T-cell (primary cell): ENCODE measurements at regions not wholly inside any gene's neighbourhood (a gene's known extent, or its start where the extent isn't known, plus 50 kb on each side); places are given as distances from the start of the nearest gene placed in this dataset.
"Not testable (repeated sequence)": the region's sequence is repeated elsewhere in the genome, so short reads cannot be mapped to it uniquely, and the experiment has no call there.

Experiments used
- ATAC-seq, 4 experiments: fragments of 200-7000 bp in 3 of 4; fragments of 150-1000 bp in 1 of 4; cut with Tn5 transposase; replicated peaks in 1 of 4; 1 replicate in 3 of 4; 2 replicates in 1 of 4; pipeline ENCODE4 v1.10.0; 2021; ENCODE audit warnings: moderate library complexity in 3 of 4, mild to moderate bottlenecking in 2 of 4, moderate number of reproducible peaks in 1 of 4
- CTCF ChIA-PET, 2 donors: fragments of 300-600 bp; sonication (Branson Sonifier 250); formaldehyde crosslinking; loops; one replicate each; lab custom pipeline; 2022; ENCODE audit warnings: antibody characterized with exemption in 2 of 2; lab: Charles Lee
- POLR2A ChIA-PET, 2 donors: fragments of 300-600 bp; sonication (Branson Sonifier 250); formaldehyde crosslinking; loops; one replicate each; lab custom pipeline; 2022; ENCODE audit warnings: antibody characterized with exemption in 2 of 2; lab: Charles Lee
- DNase-seq, 35 experiments: peaks; one replicate each; pipeline versions ENCODE4 v3.0.0 to v3.0.0-alpha.2; 2013 to 2023
- H3K27ac ChIP-seq: one replicate; pipeline ENCODE4 v1.5.1; 2013; ENCODE audit warnings: low read length
- H3K27me3 ChIP-seq, 2 experiments: replicated peaks in 1 of 2; 1 replicate in 1 of 2; 2 replicates in 1 of 2; pipeline versions ENCODE4 v1.6.1 to v1.7.0; 2013; ENCODE audit warnings: low read length in 1 of 2, mixed read lengths in 1 of 2; ENCODE audit not compliant: control insufficient read depth in 2 of 2, insufficient read depth in 2 of 2; ENCODE audit errors: extremely low read depth in 1 of 2
- H3K36me3 ChIP-seq, 2 donors: 1 replicate in 1 of 2; 2 replicates in 1 of 2; pipeline versions ENCODE4 v1.6.1 to v1.7.0; 2013; ENCODE audit warnings: low read length in 1 of 2; ENCODE audit not compliant: control insufficient read depth in 2 of 2, insufficient read depth in 1 of 2; ENCODE audit errors: extremely low read depth in 1 of 2
- H3K4me1 ChIP-seq, 2 experiments: 1 replicate in 1 of 2; 2 replicates in 1 of 2; pipeline versions ENCODE4 v1.6.1 to v1.7.0; 2013; ENCODE audit warnings: low read length in 2 of 2, mixed read lengths in 1 of 2; ENCODE audit not compliant: insufficient read depth in 2 of 2, control insufficient read depth in 1 of 2; ENCODE audit errors: extremely low read depth in 1 of 2
- H3K4me3 ChIP-seq, 2 donors: 1 replicate in 1 of 2; 2 replicates in 1 of 2; pipeline versions ENCODE4 v1.5.1 to v1.7.0; 2013; ENCODE audit warnings: mild to moderate bottlenecking in 2 of 2, low read length in 1 of 2, moderate library complexity in 1 of 2; ENCODE audit not compliant: control insufficient read depth in 1 of 2; ENCODE audit errors: extremely low read depth in 1 of 2
- H3K9me3 ChIP-seq: 2 replicates; pipeline ENCODE4 v1.7.0; 2013
- H3K27ac Mint-ChIP-seq, 2 donors: one replicate each; pipeline ENCODE4 v1.8.0; 2020 to 2021; ENCODE audit warnings: mild to moderate bottlenecking in 2 of 2, mixed read lengths in 2 of 2
- H3K27me3 Mint-ChIP-seq, 2 donors: one replicate each; pipeline ENCODE4 v1.8.0; 2021 to 2022; ENCODE audit warnings: mixed read lengths in 2 of 2
- H3K36me3 Mint-ChIP-seq: one replicate; pipeline ENCODE4 v1.8.0; 2021; ENCODE audit warnings: mixed read lengths
- H3K4me1 Mint-ChIP-seq, 3 donors: one replicate each; pipeline ENCODE4 v1.8.0; 2020 to 2022; ENCODE audit warnings: mixed read lengths in 3 of 3, mild to moderate bottlenecking in 1 of 3
- H3K4me3 Mint-ChIP-seq, 3 donors: one replicate each; pipeline ENCODE4 v1.8.0; 2020 to 2022; ENCODE audit warnings: mild to moderate bottlenecking in 3 of 3, mixed read lengths in 3 of 3, moderate library complexity in 3 of 3
- H3K9me3 Mint-ChIP-seq, 3 donors: one replicate each; pipeline ENCODE4 v1.8.0; 2020 to 2022; ENCODE audit warnings: mixed read lengths in 3 of 3
- WGBS: methylation state at CpG from one replicate; pipeline ENCODE4 v1.1.5; 2013; ENCODE audit warnings: missing lambda C conversion rate; ENCODE audit not compliant: insufficient coverage; 5-methylcytosine and 5-hydroxymethylcytosine counted together

DNA sequence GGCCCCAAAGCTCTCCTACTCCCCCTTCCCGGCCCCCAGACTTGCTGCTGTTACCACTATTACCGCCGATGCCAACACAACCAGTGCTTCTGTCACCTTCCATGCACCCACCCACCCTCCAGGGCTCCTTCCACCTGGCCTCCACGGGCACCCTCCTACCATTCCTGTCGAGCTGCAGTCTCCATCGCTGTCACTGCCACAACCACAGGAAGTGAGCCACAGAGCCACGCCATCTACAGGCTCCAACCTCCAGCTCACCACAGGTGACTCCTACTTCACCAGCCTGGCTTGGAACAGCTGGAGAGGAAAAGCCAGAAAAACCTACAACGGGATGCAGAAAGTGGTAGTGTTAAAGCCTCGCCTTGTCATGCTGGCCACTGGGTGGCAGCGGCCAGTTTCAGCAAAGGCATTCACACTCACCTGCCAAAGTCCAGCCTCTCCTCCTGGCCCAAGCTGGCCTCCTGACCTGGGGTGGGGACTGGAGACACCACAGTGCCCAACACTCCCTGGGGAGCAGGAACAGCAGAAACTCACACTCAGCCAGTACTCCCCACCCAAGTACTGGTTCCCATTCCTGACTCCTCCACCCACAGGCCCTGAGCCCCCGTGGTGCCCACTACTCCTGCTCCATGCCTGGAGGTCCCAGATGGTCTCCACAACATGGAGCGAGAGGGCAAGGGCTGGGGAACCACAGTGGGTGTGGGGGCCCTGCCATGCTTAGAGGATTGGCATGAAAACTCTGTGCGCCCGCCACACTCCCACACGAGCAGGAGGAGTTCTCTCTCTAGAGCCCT lies 66.5 kb upstream of the THOC3 start:
- H3K27me3 Mint-ChIP-seq, POLR2A ChIA-PET, CTCF ChIA-PET: not testable (repeated sequence)

GRCh38 chr5:176035201-176035530 lies 67.1 kb upstream of the THOC3 start:
- H3K9me3 ChIP-seq, H3K36me3 Mint-ChIP-seq, H3K27me3 ChIP-seq, H3K9me3 Mint-ChIP-seq, H3K36me3 ChIP-seq, POLR2A ChIA-PET, DNase-seq, ATAC-seq, CTCF ChIA-PET, H3K27me3 Mint-ChIP-seq: not testable (repeated sequence)
- WGBS: no CpG with 5 or more reads among the region's 12 CpGs
- peak overlapping the region; percentile 78 to 87 for H3K27ac Mint-ChIP-seq
- Histone ChIP-seq H3K4me1 (peaks cover 0 to 16% of the 10 kb centered on the region in 2 experiments), H3K4me3 (peak overlapping the region in 1 of 2 donors; percentile 12), H3K27ac (peak overlapping the region; percentile 61)
- peaks cover 32 to 44% (median 35%) of the 10 kb centered on the region in 3 donors for H3K4me1 Mint-ChIP-seq
- H3K4me3 Mint-ChIP-seq: peak overlapping the region; percentile 34 to 76 (median 34)

More for the DNA sequence above, 66.5 kb upstream of the THOC3 start:
- Mint-ChIP-seq H3K27ac (peak overlapping the region; percentile 78 to 87), H3K4me1 (peaks cover 27 to 39% (median 29%) of the 10 kb centered on the region in 3 donors), H3K4me3 (peak overlapping the region; percentile 34 to 76 (median 34))
- not testable (repeated sequence) for H3K9me3 Mint-ChIP-seq, H3K27me3 ChIP-seq, H3K36me3 Mint-ChIP-seq, H3K36me3 ChIP-seq, H3K9me3 ChIP-seq
- Histone ChIP-seq H3K4me1 (peaks cover 0 to 15% of the 10 kb centered on the region in 2 experiments), H3K4me3 (peak overlapping the region in 1 of 2 donors; percentile 12), H3K27ac (peak overlapping the region; percentile 61)
- peak in 3 of 35 experiments; percentile 18 to 34 (median 19) for DNase-seq
- ATAC-seq: peak; percentile 38 to 59 (median 55)
- no CpG with 5 or more reads among the region's 15 CpGs for WGBS

DNA sequence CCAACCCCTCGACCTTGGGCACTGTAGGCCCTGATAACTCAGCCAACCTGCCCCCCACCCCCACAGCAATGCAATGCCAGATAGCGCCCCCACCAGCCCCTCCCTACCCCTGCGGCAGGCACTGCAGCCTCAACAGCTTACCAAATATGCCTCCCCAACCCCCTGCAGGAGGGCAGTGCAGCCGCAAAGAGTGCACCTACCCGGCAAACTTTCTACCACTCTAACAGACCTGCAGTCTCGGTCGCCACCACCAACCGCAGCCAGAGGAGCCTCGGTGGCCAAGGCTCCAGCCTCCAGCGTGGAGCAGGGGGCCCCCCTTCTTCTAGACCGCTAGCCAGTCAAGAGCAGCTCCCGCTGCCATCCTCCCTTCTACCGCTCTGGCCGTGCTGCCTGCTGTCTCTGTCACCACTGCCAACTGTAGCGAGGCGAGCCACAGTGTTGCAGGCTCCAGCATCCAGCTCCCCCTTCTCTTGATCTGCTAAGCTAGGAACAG lies 67.7 kb upstream of the THOC3 start:
- no CpG with 5 or more reads among the region's 16 CpGs for WGBS
- H3K27me3 Mint-ChIP-seq, CTCF ChIA-PET, H3K9me3 Mint-ChIP-seq, H3K36me3 Mint-ChIP-seq, H3K4me3 ChIP-seq, POLR2A ChIA-PET, H3K9me3 ChIP-seq, H3K36me3 ChIP-seq, H3K27me3 ChIP-seq, H3K27ac ChIP-seq: not testable (repeated sequence)
- peaks cover 38 to 50% (median 41%) of the 10 kb centered on the region in 3 donors for H3K4me1 Mint-ChIP-seq
- H3K27ac Mint-ChIP-seq: peak overlapping the region; percentile 90 to 92
- H3K4me1 ChIP-seq: peaks cover 0 to 20% of the 10 kb centered on the region in 2 experiments
- peak overlapping the region; percentile 42 to 76 (median 42) for H3K4me3 Mint-ChIP-seq
- ATAC-seq (peak in 1 of 4 experiments; percentile 21), DNase-seq (peak in 2 of 35 experiments; percentile 14 to 18)

DNA sequence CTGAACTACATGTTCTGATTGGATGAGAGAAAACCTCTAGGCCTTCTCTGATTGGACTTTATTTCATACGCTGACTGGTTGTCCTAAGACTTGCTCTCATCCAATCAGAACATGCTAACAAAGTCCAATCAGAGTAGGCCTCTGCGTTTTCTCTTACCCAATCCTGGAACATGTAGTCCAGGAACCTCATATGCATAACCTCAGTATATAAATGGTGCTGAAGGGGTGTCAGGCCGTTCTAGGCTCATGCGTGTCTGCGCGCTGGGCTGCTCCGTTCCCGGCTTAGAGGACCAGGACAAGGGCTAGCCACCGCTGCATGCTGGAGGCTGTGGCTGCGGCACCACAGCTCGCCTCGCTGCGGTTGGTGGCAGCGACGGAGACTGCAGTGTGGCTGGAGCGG lies 68.3 kb upstream of the THOC3 start:
- peaks cover 0 to 23% of the 10 kb centered on the region in 2 experiments for H3K4me1 ChIP-seq
- H3K36me3 Mint-ChIP-seq, H3K27me3 ChIP-seq, CTCF ChIA-PET, POLR2A ChIA-PET, H3K4me3 ChIP-seq, H3K27me3 Mint-ChIP-seq, ATAC-seq, H3K36me3 ChIP-seq, H3K9me3 Mint-ChIP-seq, H3K9me3 ChIP-seq, H3K27ac ChIP-seq, DNase-seq: not testable (repeated sequence)
- Mint-ChIP-seq H3K4me1 (peaks cover 39 to 52% (median 41%) of the 10 kb centered on the region in 3 donors), H3K27ac (peak overlapping the region; percentile 90 to 92), H3K4me3 (peak overlapping the region; percentile 42 to 76 (median 42))
- WGBS: no CpG with 5 or more reads among the region's 16 CpGs

DNA sequence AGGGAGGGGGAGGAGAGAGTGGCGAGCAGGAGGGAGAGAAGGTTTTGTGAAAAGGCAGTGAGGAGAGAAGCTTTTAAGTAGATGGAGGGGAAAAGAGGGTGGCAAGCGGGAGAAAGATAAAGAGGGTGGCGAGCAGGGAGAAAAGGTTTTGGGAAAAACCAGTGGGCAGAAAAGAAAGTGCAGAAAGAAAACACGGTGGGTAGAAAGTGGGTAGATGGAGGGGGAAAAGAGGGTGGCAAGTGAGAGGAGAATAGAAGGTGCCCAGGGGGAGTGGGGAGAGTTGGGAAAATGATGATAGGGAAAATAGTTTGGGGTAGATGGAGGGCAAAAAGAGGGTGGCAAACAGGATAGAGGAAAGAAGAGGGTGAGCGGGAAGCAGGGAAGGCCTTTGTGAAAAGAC lies 69.1 kb upstream of the THOC3 start:
- H3K4me3 ChIP-seq, POLR2A ChIA-PET, H3K9me3 ChIP-seq, DNase-seq, H3K36me3 Mint-ChIP-seq, H3K27me3 Mint-ChIP-seq, CTCF ChIA-PET, H3K27me3 ChIP-seq, ATAC-seq, H3K36me3 ChIP-seq, H3K27ac ChIP-seq, H3K9me3 Mint-ChIP-seq: not testable (repeated sequence)
- Mint-ChIP-seq H3K4me3 (peak overlapping the region in 1 of 3 donors; percentile 76), H3K27ac (peak overlapping the region; percentile 79 to 81), H3K4me1 (peaks cover 41 to 59% (median 45%) of the 10 kb centered on the region in 3 donors)
- H3K4me1 ChIP-seq: peaks cover 0 to 24% of the 10 kb centered on the region in 2 experiments
- 89% methylated on average over 4 of the region's 5 CpGs for WGBS

GRCh38 chr5:176040105-176040801 lies 72.1 kb upstream of the THOC3 start:
- POLR2A ChIA-PET, H3K27ac ChIP-seq, ATAC-seq, H3K9me3 Mint-ChIP-seq, H3K27me3 Mint-ChIP-seq, H3K36me3 ChIP-seq, DNase-seq, H3K4me3 ChIP-seq, H3K36me3 Mint-ChIP-seq, CTCF ChIA-PET, H3K9me3 ChIP-seq, H3K27me3 ChIP-seq: not testable (repeated sequence)
- WGBS: 100% methylated on average over 1 of the region's 12 CpGs
- peaks cover 0 to 24% of the 10 kb centered on the region in 2 experiments for H3K4me1 ChIP-seq
- Mint-ChIP-seq H3K27ac (peak overlapping the region; percentile 89 to 90), H3K4me1 (peaks cover 41 to 62% (median 47%) of the 10 kb centered on the region in 3 donors), H3K4me3 (peak overlapping the region in 1 of 3 donors; percentile 22)
